PFSK-1 (cell line): ENCODE measurements at regions not wholly inside any gene's neighbourhood (a gene's known extent, or its start where the extent isn't known, plus 50 kb on each side); places are given as distances from the start of the nearest gene placed in this dataset.

Experiments used
- POLR2AphosphoS5 ChIP-seq: IDR thresholded peaks from 2 replicates; pipeline ENCODE4 v1.6.1; 2012; ENCODE audit warnings: low read depth, mild to moderate bottlenecking, control low read depth, low read length, moderate library complexity
- REST ChIP-seq, 2 experiments: IDR thresholded peaks; 2 replicates each; pipeline versions ENCODE4 v1.6.1 to v1.8.0; 2011 to 2012; ENCODE audit warnings: low read depth in 2 of 2, low read length in 2 of 2, control low read depth in 1 of 2, inconsistent platforms in 1 of 2, mild to moderate bottlenecking in 1 of 2, moderate library complexity in 1 of 2; ENCODE audit not compliant: insufficient read depth in 1 of 2
- SIN3A ChIP-seq: IDR thresholded peaks from 2 replicates; pipeline ENCODE4 v1.6.1; 2012; ENCODE audit warnings: mild to moderate bottlenecking, low read length, moderate library complexity, borderline replicate concordance; ENCODE audit not compliant: insufficient read depth

GRCh38 chr2:47249931-47250330 lies 73.6 kb upstream of the CALM2 start:
- TF ChIP-seq REST (IDR thresholded peaks at IDR 0.05; ENCODE audit: insufficient read depth in 1 of 2, low read depth in 2 of 2, low read length in 2 of 2) = no peak
- no peak for TF ChIP-seq POLR2AphosphoS5
- TF ChIP-seq SIN3A = no peak
